Raji (cell line): ENCODE measurements at regions not wholly inside any gene's neighbourhood (a gene's known extent, or its start where the extent isn't known, plus 50 kb on each side); places are given as distances from the start of the nearest gene placed in this dataset.

Experiments used
- POLR2A ChIP-seq: IDR thresholded peaks from 2 replicates; pipeline ENCODE4 v1.6.1; 2011; ENCODE audit warnings: low read depth, low read length, control low read depth; ENCODE audit not compliant: insufficient read depth

DNA sequence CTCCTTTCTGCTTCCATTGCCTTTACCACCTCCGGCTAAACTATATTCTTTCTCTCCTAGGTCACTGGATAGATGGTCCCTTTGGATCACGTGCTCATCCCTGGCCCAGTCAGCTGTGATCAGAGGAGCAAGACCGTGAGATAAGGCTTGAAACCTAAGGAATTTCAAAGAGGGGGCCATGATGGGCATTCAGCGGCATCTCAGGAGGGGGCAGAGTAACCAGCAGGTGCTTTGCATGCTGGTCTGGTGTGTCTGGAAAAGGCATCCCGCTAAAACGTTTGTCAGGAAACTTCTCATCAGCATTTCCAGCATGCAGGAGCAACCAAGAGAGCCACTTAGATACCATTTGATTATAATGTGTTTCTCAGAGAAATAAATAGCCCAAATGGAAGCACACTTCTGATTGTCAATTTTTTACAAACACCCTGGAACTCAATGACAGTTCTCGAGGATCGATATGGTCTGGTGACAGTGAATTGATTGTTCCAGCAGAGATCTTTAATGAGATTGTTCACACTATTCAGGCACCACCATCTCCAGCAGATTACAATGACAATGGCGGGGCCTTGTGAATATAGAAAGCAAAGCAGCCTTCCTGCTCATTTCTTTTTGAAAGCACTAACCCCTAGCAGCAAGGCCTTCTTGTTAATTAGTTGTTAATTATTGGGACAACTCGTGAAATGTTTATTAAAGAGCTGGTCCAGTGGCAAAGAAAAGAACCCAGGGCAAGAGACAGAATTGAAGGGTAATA lies 327.1 kb downstream of the PTTG2 start:
- TF ChIP-seq POLR2A: no peak

DNA sequence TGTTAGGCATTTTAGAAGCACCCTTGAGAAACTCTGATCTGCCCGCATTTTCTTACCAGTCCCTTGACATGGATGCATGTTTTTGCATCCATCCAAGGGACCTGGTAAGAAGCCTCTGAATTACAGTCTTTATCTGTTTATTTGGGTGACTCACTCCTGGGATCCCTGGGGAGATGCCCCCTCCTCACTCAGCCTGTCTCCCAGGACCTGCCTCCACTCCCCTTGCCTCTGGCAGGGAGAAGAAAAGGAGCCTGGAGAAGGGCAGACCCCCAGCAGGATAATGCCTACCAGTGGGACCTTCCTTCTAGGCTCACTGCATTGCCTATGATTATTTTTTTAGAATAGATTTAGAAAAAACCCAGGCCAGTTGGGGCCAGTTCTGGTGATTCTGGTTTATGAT lies 329.4 kb downstream of the PTTG2 start:
- no peak for TF ChIP-seq POLR2A

DNA sequence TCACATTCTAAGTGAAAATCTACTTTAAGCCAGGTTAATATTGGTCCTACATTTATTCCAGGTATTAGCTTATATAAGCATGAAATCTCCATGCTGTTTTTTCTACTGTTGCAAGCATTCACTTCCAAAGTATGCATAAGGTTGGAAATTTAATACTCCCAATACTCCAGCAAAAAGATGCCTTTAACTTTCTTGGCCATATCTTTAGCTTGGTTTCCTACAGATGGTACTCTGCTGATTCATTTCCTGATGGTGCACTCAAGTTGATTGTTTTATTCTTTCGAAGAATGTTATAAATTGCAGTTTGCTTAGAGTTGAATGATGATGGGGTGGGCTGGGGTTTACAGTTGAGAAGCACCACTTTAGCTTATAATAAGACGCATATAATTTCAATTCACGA lies 330.2 kb downstream of the PTTG2 start:
- no peak for TF ChIP-seq POLR2A

GRCh38 chr4:38290914-38291313 lies 330.7 kb downstream of the PTTG2 start:
- no peak for TF ChIP-seq POLR2A

DNA sequence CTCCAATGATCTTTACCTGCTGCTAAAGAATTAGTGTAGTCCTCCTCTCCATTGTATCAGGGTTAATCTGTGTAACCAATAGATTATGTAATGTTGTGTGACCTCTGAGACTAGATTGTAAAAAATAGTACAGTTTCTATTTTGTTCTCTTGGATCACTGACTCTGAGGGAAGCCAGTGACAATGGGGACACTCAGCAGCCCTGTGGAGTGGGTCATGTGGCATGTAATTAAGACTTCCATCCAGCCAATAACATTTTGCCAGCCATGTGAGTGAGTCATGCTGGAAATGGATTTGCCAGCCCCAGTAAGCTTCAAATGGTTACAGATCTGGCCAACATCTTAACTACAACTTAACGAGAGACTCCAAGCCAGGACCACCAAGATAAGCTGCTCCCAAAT lies 332.3 kb downstream of the PTTG2 start:
- TF ChIP-seq POLR2A: no peak

GRCh38 chr4:38294238-38294637 lies 334.0 kb downstream of the PTTG2 start:
- TF ChIP-seq POLR2A: no peak

DNA sequence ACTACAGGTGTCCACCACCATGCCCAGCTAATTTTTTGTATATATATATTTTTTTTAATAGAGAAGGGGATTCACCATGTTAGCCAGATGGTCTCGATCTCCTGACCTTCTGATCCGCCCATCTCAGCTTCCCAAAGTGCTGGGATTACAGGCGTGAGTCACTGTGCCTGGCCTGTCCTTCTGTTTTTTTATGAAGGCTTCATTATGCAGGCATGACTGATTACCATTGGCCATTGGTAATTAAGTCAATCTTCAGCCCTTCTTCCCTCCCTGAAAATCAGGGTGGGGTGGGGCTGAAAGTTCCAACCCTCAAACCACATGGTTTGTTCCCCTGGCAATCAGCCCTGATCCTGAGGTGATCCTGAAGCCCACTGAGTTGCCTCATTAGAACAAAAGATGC lies 336.9 kb downstream of the PTTG2 start:
- no peak for TF ChIP-seq POLR2A

DNA sequence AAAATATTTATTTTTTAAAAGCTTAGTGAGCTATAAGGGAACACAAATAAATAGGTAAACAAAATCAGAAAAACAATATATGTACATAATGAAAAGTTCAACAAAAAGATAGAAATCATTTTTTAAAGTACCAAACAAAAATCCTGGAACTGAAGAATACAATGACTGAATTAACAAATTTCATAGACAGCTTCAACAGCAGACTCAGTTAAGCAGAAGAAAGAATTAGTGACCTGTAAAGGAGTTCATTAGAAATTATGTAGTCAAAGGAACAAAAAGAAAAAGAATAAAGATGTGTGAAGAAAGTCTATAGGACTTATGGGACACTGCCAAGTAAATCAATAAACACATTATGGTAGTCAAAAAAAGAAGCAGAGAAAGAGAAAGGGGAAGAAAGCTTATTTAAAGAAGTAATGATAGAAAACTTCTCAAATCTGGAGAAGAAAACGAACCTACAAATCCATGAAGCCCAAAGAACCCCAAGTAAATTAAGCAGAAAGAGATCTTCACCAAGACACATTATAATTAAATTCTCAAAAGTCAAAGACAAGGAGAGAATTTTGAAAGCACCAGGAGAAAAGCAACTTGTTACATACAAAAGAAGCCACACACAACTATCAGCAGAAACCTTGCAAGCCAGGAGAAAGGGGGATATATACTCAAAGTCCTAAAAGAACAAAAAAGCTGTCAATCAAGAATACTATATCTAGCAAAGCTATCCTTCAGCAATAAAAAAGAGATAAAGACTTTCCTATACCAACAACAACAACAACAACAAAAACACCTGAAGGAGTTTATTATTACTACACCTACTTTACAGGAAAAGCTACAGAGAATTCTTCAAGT lies 338.9 kb downstream of the PTTG2 start:
- no peak for TF ChIP-seq POLR2A

DNA sequence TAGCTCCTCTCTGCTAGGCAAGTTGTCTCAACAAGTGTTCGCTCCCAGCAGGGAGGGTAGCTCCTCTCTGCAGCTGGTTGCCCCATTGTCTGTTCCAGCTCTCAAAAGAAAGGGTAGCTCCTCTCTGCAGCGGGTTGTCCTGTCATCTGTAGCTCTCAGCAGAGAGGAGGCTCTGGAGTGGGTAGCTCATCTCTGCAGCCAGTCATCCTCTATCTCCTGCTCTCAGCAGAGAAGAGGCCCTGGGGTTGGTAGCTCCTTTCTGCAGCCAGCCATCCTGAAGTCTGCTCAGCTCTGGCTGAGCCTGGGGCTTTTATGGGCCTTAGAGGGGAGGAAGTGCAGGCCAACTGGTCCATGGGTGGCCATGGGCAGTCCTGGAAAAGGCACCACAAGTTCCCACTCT lies 342.7 kb downstream of the PTTG2 start:
- TF ChIP-seq POLR2A: no peak

DNA sequence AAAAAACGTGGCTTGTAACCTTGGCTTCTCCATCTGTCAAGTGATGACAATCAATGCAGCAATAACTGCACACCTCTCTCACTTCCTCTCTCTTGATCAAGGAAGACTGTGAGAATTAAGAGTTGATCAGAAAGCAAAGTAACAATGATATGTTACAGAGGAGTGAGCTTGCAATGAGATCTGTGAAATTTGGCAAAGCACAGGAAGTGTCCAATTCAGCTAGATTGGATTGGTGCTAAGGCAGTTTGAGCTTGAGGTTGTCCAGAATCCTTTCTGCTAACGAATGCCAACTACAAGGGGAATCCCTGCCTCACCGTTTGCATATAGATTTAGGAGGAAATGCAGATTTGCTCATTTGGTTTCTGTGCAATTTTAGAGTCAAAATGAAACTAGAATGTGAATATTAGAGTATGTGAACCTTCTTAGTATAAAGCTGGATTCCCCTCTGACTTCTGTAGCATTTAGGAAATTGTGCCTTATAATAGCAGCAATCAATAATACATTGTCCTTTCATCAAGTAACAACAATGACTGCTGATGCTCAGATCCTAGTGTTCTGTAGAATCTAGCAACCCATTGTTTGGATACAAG lies 346.4 kb downstream of the PTTG2 start:
- no peak for TF ChIP-seq POLR2A

GRCh38 chr4:38308728-38309311 lies 348.6 kb downstream of the PTTG2 start:
- no peak for TF ChIP-seq POLR2A

GRCh38 chr4:38309471-38309870 lies 349.3 kb downstream of the PTTG2 start:
- no peak for TF ChIP-seq POLR2A

- no peak for TF ChIP-seq POLR2A
Measured at GRCh38 chr4:38310446-38311043, 350.3 kb downstream of the PTTG2 start.

DNA sequence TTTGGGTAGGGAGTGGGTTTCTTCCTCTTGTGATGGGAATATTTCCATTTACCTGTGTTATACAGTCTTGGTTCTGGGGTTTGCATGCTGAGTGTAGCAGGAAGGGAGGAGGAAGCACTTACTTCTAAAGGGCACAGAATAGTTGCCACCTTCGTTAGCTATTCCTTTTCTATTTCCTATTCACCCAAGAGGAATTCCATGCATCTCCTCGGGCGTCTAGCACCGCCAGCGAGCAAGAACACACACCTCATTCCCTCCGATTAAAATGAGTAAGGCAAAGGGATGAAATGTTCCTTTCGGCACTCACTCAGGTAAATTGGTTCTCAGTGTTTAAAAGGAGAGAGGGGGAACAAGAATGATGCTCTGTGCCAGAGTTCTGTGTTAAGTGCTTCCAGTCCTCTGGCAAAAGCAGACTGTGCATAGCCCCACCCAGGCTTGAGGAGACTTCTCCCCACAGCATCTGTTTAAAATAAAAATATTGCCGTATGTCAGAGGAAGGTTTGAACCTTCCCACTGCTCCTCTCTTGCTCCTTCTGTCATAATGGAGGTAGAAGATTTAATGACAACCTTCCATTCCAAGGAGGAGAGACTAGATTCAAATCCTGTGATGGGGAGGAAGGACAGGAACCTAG lies 351.4 kb downstream of the PTTG2 start:
- TF ChIP-seq POLR2A: no peak

GRCh38 chr4:38313175-38313574 lies 350.8 kb upstream of the KLF3 start:
- TF ChIP-seq POLR2A: no peak

DNA sequence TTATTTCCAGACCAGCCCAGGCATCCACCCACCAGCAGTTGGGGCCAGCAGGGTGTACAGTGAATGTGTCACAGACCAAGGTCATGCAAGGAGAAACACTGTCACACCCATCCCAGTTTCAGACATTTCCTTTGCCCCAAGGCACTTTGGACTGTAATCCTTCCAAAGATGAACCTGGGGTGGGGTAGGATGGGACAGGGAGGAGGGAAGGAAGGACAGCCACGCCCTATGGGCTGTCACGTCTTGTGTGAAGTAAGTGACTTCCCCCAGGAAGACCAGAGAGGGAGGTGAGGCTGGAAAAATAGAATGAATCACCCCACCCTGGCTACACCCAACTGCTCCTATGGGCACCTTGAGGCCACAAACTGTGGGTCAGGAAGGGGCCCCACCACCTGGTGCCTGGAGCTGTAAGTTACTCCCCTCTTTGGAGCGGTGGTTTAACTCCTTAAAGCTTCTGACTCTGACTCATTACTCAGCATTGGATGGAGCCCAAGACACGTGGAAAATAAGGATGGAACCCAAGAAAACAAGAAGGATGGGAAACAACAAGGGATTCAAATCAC lies 349.9 kb upstream of the KLF3 start:
- no peak for TF ChIP-seq POLR2A
